CD4-positive, alpha-beta T cell treated with Interleukin-21 for 1 hour (primary cell): ENCODE measurements at regions not wholly inside any gene's neighbourhood (a gene's known extent, or its start where the extent isn't known, plus 50 kb on each side); places are given as distances from the start of the nearest gene placed in this dataset.

Experiments
- DNase-seq: peaks from one replicate; pipeline ENCODE4 v3.0.0-alpha.2; 2020

DNA sequence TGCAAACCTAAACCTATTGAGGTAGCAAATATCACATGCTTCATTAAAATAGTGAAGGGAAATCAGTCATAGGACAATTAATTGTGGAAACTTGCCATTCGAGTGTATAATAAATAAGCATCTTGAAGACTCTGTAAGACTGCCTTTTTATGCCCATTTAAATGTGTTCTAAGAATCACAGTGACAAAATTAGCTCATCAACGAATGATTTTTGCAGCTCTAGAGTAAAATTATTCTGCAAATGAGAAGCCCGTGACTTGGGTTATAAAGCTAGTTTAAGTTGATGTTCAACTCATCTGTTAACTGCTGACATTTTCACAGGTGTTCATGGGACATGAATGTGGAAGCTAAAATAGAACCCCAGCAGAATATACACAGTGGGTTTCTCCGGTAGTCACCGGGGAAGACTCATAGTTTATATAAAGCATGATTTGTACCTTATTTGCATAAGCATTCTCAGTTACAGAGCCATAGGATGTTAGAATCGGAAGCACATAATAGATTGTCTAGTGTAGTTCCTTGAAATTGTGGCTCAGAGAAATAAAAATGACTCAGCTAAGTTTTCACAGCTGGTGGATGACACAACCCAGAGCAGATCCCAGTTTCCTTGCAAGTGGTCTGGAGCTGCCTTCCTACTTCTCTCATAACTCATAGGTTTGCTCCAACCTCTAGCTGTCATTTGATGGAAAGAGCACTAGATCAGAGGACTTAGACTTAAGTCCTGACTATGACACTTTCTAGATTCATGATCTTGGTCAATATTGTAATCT is 107.3 kb downstream of the UCHL5 start:
- DNase-seq, result no peak

DNA sequence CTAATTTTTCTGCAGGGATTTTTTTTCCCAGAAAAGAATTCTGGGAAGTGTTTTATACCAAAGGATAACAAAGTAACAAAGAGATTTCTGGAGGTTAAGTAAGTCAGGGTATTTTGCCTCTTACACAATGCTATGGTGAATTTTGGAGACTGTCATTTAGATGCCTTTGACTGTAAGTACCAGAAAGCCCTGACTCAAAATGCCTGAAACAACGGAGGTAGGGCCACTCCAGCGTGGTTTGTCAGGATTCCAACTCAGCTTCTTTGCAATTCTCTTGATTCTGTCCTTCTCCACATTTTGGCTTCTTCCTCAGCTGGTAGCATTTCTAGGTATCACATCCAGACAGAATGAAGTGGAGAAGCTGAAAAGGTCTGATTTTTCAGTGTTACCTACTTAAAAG is 106.5 kb downstream of the UCHL5 start:
- DNase-seq, result no peak

DNA sequence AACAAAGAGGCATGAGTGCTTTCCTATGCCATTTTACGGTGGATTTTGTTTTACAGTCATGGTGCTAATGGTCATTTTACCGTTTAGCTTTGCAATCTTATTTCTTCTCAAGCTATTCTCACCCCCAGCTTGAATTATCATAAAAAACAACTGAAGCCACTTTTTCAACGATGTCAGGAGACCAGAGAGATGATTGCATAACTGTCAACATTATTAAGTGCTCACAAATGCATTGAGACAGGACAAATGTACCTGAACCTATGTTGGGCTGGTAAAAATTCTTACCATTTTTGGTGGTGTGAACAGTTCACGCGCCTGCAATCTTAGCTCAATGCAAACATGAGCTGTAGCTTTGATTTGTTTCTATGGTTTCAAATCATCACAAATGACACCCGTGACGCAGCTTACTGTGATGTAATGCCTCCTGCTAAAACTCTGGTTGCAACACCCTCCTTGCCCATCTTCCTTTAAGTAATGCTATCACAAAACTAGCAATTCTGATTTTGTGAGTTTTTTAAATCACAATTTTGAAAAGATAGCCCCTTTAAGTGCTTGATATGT is 104.4 kb downstream of the UCHL5 start:
- DNase-seq, result no peak

DNA sequence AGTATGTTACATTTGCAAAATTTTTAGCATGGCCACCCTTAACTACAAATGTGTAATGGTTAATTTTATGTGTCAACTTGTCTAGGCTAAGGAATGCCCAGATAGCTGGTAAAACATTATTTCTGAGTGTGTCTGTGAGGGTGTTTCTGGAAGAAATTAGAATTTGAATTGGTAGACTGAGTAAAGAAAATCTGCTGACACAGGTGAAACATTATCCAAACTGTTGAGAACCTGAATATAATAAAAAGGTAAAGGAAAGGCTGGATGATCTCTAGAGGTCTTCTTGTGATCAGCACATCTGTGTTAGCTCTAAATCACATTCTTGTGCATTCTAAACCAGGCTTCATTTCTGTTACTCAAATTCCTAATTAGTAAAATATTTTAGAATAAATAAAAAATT is 100.8 kb downstream of the UCHL5 start:
- DNase-seq, result no peak

DNA sequence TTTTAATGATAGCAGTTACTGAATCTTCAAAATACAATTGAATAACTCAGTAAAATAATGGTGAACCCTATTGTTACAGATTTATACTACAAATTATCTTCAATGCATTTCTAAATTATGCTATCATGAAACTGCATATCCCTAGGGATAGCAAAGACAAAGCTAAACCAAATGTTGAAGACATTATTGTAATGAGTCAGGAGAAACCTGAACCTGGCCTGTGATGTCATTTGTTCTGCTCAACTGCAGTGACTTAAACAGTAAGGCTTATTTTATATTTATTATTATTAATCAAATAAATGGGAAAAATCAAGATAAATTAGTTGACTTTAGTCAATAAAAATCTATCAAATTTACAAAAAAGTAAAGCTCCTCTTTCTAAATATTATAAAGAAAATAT is 100.3 kb downstream of the UCHL5 start:
- no peak for DNase-seq

DNA sequence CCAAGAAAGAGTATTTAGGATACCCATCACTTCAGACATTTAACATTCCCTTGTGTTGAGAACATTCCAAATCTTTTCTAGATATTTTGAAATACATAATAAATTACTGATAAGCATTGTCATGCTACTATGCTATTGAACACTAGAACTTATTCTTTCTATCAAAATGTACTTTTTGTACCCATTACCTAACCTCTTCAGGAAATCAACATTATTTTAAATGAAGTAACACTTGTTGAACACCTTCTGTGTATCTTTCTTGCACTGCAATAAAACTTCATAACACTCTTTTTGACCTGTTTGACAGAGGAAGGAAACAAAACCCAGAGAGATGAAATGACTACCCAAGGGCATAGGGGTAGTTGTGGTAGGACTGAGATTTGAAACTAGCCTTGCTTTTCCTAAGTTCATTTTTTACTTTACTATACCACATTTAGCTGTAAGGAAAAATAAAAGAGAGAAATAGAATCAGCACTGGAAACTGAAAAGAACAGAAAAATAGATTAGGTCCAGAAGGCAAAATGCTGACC is 99.4 kb downstream of the UCHL5 start:
- no peak for DNase-seq
